AG08395 (cell line): ENCODE measurements at regions not wholly inside any gene's neighbourhood (a gene's known extent, or its start where the extent isn't known, plus 50 kb on each side); places are given as distances from the start of the nearest gene placed in this dataset.
"Not testable (repeated sequence)": the region's sequence is repeated elsewhere in the genome, so short reads cannot be mapped to it uniquely, and the experiment has no call there.

Experiments
- DNase-seq: peaks from one replicate; pipeline ENCODE4 v3.0.0; 2012; ENCODE audit warnings: mixed read lengths, low spot score

DNA sequence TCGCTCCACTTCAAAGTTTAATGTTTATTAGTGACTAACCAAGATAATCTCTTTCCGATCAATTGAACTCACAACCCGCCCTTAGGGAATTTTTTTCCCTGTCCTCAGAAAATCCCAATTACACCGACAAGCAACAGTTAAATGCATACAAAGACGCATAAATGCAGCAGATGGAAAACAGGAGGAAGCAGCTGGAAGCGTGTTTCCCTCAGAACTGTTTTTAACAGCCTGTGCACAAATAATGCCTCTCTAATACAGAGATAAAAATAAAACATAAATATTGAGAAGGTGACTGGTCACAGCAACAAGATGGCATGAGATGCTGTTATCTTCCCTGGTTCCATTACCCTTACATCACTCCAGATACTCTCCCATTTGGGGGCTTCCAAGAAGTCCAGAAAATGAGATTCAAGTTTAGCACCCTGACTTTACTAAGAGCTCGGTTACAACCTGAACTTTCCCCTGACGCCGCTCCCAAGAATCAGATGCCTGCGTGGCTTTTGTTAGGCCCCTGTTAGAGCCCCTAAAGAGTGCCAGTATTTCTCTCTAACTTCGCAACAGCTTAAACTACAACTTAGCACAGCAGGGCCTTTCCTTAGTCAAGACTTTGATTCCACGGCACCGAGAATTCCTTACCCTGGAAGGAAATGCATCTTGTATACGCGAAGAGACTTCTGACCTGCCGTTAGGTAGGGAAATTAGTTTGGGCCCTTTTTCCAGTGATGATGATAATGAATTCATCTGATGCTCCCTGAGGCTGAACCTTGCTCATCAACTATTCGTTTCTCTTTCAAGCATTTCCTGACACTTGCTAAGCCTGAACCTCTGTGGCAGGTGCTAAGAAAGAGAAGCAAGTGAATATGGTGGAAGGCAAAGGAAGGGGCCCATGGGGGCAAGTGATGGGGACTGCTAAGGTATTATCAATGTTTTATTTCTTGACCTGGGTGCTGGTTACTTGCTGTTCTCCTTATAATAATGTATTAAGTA is 137.7 kb upstream of the SMYD2 start:
- DNase-seq, result no peak

DNA sequence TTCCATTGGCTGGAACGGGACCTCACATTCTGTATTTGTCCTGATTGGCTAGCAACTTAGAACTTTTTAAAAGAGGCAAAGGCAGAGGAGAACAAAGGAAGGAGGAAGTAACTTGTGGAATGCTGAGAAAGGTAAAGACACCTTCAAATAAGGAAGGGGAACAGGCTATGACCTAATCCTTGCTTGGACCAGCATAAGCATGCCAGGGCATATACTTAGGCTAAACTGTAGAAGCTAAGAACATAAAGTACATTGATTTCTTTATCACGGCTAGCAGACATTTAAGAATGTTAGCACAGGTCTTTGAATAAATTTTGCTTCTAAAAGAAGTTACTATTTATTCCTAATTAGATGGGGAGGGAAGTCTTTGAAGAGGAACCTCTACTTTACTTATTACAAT is 136.4 kb upstream of the SMYD2 start:
- not testable (repeated sequence) for DNase-seq

DNA sequence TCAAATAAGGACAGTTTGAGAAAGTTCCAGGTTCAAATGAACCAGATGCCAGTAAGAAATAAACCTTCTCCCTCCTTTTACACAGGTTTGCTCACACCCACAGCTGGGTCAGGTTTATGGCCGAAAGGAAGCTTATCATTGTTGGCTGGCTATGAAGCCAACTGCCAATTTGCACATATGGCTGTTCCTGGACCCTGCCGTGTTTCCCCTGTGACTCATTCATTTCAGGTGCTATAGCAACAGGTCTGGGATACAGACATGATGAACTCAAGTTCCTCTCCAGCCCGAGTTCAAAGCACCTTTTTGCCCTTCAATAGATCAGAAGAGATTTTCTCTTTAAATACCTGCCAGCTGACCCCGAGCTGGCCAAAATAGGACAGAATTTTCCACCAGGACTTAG is 134.4 kb upstream of the SMYD2 start:
- DNase-seq, result no peak

DNA sequence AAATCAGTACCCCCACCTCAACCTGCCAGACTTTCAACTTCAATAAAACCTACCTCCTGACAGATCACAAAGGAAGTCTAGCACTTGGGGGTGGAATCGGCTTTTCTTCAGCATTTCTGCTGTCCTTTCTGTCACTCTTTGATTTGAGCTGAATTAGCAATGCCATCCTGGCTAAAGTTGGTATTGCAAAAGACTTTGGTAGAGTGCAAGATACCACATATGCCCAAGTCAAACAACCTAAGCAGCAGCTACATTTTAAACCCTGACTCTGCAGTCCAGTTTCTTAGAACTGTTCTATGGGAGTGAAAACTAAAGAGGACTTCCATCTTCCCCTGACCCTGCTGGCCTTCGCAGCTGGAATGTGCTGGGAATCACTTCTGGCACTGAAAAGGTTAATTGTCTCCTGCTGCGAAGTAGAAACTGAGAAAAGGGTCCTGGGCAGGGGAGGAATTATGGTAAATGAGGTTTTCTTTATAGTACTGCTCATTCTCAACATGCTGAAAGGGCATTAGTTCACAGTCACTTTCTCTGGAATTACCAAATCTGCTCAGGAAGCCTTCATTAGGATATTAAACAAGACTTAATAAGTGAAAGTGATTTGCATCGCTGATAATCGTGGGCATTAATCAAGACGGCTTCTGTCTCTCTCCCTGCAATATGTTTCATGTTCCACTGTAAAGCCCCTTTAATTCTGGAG is 126.2 kb upstream of the SMYD2 start:
- DNase-seq, result no peak

DNA sequence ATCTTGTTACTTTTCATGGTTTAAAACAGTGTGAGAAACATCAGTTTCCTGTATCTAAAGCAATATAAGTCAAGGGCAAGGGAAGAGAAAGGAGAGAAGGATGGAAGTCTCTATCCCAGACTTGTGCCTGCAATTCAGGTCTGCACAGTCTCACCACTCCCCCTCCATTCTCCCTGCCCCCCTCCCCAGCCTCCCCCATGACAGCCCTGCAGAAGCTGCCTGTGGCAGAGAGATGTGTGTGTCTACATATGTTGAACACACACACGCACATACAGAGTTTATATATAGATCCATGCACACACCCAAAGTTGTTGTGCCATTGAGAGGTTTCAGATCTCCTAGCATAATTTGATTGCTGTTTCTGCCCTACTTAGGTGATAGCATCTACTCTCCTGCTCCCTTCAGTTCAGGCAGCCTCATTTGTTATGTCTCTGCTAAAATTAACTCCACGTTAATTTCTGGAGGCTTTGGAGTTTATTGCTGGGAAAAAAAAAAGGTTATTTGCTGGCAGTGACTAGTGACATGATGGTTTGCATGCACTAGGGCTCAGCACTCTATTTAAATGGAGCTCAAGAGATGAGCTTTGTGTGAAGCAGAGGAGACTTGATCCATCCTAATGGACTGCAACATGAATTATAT is 124.9 kb upstream of the SMYD2 start:
- DNase-seq, result no peak

DNA sequence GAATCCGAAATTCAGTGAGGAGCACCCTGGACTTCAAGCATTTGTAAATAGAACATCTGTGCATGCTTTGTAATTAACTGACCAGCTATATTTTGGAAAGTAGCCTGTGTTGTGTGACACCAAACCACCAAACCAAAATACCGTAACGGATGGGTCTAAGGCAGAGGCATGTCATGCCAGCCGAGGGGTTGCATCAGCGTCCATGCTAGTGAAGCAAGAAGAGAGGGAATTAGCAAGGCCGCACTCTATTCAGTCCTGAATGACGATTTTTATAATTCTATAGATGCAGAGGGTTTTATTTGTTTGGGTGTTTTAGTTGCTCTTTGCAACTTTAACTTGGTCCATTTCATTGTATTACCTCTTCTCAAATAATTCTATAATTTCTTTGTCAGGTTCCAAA is 116.8 kb upstream of the SMYD2 start:
- DNase-seq, result no peak

DNA sequence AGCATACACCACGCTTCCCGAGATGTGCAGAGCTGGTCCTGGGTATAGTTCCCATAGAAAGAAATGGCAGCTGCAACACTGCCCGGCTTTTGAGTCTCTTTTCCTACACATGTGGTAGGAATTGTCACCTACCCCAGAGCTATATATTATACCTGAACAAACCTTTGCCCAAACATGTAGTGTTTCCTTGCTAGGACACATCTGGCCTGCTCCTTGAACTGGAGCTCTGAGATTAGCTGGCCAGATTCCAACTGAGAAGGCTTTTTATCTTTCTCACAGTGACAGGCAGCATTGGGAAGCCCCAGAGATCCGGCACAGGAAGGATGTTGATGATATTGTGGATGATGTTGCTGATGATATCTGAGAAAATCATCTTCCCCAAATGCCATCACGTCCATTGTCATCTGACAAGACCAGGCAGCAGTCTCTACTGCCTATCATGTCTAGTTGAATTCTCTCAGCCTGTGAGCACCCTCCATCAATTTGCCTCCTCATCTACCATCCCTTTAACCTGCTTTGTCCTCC is 115.0 kb upstream of the SMYD2 start:
- no peak for DNase-seq

DNA sequence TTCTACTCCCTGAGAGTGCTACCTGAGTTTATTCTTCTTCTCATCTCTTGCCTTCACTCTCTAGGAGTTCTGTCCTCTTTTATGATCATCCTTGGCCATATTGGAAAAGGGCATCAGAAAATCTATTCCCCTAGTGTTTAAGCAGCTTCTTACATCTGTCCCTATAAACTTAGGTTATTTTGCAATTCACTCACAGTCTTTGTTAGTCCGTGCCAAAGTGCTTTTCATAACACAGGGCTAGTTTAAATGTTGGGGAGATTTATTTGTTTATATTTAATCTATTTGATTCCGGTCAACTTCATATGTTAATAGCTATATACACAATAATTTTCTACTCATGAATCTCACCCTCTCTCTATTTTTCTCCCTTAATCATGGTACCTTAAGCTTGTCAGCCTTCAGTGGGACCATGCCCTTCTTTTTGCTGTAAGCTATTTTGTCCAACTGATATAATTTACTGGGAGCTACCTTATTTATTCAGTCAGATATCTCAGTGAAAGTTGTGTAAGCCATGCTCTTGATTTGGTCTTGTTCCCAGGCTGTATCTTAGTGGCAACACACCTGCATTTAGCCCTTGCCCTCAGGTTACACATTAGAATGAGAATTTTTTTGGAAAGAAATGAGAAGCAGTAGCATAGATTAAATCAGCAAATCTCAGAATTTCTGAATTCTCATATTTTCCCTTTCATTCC is 106.3 kb upstream of the SMYD2 start:
- no peak for DNase-seq

DNA sequence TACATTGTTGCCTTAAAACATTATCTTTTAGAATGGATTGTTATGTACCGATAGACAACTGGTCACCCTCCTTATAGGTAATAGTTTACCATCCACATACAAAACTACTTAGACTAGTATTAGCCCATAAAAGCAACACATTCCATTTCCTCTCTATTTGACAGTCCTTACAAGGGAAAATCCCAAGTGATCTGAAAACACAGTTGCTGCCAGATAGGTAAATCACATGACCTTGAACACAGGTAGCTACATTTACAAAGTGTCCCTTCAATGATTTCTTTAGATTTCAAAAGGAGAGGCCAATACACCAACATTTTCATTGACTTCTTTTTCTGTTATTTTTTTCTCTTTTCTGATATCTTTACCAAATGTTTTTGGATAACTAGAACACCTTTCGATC is 102.9 kb upstream of the SMYD2 start:
- no peak for DNase-seq

DNA sequence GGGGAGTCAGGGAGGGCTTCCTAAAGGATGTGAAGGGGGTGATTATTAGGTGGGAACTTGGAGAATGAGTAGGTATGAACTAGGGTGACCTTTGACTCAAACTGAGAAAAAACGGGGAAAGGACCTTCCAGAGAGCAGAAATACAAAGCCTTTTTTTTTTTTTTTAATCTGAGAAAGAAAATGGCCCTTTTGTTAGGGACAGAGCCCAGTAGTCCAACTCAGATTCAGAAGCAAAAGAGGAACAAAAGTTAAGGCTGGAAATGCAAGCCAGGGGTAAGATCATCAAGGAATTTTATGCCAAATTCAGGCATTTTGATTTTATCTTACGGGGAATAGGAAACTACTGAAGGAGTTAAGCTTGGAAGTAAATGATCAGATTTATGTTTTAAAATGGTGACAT is 96.0 kb upstream of the SMYD2 start:
- no peak for DNase-seq

DNA sequence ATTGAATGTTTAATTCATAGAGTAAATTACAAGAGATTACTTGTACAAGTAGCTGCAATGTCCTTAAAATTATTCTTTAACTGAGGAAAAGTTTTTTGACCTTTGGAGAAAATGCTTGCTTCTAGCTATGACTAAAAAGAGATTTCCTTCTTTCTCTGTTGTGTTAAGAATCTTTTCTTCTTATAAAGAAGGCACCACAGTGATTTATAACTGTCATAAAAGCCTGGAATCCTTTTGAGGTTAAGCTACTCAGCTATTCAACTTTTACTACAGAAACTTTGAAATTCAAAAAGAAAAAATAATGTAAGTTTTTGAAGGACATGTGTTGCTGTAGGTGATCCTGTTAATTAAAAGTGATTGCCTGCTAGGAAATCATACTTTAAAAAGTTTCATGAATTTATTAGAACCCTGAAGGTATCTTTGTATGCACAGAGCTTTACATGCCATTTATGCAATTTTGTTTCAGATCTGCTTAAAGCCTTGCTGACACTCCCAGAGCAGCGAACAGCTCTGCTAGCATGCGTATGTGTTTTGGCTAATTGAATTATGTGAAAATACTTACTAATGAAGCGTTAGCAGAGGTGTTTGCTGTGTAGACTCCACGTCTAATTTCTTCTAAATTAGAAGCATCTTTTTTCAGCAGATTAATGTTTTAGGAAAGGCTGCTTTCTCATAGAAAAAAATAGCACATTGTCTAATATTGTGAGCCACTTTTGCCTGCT is 94.7 kb upstream of the SMYD2 start:
- no peak for DNase-seq

DNA sequence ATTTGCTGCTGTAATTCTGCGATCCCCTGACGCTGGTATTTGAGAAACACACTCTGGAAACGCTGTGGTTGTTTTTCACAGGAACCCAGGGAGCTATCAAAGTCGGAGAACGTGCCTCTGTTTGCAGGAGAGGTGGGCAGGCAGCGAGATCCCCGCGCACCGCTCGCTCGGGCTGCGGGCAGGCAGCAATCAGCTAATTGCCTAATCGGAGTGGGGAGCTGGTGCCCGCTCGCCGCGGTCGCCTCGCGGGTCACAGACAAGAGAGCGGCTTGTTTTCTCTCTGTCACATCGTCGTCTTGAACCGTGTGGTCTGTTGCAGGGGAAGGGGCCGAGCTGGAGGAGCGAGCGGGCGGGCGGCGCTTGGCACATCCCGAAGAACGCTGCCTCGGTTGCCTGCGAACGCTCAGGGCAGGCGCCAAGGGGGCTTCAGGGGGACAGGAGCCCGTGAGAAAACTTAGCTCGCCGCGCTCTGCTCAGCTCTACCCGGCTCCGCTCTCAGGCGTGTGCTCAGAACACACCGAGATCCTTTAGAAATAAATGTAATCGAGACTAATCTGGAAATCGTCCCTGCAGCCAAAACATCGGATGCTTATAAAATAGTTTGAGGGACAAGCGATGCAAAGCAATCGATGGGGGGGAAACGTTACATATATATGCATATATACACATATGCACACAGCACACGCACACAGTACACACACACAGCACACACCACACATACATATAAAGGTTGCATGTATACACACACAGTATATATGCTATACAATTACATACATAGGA is 93.6 kb upstream of the SMYD2 start:
- DNase-seq, result peak; percentile 3

DNA sequence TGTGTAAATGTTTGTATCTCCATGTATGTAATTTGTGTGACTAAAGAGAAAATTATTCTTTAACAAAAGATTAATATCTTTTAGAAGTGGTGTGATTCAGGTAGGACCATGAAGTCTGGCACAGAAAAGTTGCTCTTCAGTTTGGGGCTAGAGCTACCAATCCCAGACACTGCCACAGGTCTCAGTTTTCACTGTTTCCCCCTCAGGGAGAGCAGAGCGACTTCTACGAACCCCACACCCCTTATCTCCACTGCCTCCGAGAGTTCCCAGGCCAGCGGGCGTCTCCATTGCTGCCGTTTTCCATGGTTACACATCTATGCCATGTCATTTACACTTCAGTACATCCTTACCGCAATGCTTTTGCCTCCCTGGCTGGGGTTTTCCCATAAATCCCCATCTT is 93.0 kb upstream of the SMYD2 start:
- no peak for DNase-seq

DNA sequence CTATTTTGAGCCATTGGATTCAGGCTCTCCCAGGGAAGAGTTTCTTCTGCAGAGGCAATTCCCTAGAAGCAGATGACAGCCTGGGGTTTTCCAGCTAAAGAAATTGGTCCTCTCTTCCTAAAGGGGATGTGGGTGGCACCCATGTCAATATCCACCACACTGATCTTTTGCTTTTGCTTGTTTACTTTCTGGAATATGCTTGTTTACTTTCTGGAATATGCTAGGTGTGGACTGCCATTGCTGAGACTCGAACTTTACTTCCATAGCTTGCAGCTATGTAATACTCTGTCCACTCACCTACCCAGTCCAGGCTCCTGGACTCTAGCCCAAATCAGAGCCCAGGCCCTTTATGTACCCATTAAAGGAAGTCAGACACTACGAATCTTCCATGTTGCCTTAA is 92.1 kb upstream of the SMYD2 start:
- DNase-seq, result no peak

DNA sequence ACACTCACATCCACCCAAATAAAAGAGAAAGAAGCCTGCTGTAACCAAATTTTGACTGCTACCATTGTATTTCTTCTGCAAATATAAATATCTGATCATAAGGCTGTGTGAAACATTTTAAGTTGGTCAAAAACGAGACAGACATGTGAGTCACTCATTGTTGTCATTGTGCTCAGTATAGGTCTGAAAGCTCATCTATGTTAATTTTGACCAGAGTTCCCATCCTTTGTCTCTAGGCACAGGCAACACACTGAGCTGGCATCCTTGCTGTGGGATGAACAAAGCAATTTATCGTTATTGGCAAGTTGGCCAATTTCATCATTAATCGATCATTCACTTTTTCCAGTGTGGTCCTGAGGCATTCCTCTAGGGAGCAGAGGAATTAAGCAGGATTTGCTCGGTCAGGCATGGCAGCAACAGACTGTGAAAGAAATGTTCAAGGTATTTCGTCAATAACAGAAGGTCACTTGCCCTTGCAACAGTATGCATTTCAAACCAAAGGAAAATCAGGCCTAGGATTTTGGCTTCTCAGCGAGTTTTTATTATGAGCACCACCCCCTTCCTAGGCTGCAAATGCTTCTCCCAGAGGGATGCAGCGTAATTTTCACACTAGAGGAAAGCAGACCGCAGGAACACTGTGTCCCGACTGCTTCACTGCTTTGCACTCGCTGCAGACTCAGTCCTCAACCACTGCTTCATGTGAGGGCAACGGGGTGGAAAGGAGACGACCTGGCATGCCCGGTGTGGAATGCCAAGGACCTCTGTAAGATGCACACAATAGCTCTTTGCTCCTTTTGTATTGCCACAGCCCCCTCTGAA is 87.9 kb upstream of the SMYD2 start:
- DNase-seq, result no peak

DNA sequence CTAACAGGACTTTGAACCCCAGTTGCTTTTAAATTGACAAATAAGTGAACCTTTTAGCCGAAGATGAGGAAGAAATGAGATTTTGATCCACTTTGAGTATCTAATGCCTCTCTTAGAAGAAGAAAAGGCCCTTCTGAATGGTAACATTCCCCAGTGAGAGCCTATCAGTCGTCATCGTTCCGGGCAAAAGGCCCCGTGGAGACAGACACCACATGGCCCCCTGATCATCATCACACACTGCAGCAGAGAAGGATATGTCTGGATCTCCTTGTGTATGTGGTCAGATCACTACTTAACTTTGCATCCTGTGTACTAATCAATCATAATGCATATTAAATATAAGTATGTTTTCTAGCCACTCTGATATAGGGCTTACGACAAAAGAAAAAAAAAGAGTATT is 87.3 kb upstream of the SMYD2 start:
- no peak for DNase-seq

DNA sequence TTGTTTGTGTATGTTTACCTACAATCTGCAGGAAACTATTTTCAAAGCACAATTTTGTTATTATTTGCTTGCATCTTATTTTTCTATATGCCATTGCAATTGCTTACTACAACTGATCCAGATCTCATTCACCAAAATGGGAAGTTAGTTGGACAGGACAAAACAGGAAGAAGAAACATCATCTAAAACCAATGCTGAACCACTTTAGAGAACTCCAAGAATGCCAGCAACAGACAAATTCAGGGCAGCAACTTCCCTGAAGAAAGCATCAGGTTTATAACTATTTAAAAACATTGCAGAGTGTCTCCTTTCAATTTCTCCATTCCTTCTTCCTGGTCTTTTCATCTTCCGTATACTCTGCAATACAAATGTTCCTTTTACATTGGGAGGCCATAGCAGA is 82.4 kb upstream of the SMYD2 start:
- DNase-seq, result no peak

DNA sequence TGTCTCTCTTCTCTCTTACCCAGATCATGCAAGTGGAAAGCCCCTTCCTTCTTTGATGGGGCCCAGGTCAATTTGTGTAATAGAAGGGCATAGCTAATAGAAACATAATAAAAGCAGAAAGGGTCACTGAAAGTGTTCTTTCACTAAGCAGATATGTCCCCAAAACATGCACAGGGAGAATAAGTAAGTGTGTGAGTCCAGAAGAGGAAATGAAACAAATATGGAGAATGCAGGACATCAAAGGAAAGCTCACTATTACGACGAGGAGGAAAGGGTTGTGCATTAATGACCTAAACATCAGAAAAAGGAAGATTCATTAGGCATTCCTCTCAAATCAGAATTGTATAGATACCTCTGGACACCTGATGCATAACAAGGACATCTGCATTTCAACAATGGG is 81.4 kb upstream of the SMYD2 start:
- DNase-seq, result no peak

DNA sequence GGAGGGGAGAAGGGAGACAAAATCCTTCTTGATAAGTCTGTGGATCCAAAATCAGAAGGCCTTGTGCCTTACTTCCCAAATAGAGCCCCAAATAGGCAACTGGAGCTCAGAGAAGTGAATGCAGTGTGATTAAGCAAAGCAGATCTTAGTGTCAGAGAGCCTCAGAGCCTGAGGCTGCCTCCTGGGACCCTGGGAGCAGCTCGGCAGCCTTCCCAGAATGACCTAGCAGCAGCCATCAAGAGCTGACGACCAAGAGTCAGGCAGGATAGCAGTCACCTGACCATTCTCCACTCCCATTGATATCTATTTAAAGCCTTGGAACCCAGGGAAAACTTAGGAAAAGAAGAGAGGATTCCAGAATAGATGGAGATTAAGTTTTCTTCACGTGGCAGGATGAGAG is 78.0 kb upstream of the SMYD2 start:
- no peak for DNase-seq

DNA sequence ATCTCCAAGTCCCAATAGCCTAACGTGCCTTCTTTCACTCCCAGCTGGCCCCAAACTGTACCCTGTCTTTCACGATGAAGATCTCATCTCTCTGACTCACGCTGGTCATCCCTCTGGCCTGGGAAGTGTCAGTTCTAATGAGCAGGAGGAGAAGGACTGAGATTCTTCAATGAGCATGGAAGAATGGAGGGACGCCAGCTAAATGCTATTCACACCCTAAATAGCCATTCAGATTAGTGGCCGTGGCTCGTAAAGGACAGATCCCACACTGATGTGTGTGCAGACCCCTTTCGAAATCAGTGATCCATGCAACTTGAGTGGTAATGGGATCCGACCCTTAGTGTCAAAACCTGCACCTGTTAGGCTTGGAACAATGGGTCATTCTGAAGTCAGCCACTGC is 75.9 kb upstream of the SMYD2 start:
- DNase-seq, result no peak
